Stimulated activated naive CD8-positive, alpha-beta T cell treated with anti-CD3 and anti-CD28 coated beads, Interleukin-15, Interleukin-2, amounts not matched to agents 100 ng/mL and 50 ng/mL, for 24 hours (primary cell): ENCODE measurements at regions not wholly inside any gene's neighbourhood (a gene's known extent, or its start where the extent isn't known, plus 50 kb on each side); places are given as distances from the start of the nearest gene placed in this dataset.

Experiments
- H3K27ac Mint-ChIP-seq: one replicate; pipeline ENCODE4 v1.8.0; 2021; ENCODE audit warnings: mild to moderate bottlenecking, mixed read lengths
- H3K27me3 Mint-ChIP-seq: one replicate; pipeline ENCODE4 v1.8.0; 2021; ENCODE audit warnings: mixed read lengths
- H3K36me3 Mint-ChIP-seq: one replicate; pipeline ENCODE4 v1.8.0; 2021; ENCODE audit warnings: low read depth, mixed read lengths
- H3K4me1 Mint-ChIP-seq: one replicate; pipeline ENCODE4 v1.8.0; 2021; ENCODE audit warnings: low read depth, mixed read lengths
- H3K4me3 Mint-ChIP-seq: one replicate; pipeline ENCODE4 v1.8.0; 2021; ENCODE audit warnings: mild to moderate bottlenecking, mixed read lengths
- H3K9me3 Mint-ChIP-seq: one replicate; pipeline ENCODE4 v1.8.0; 2021; ENCODE audit warnings: mixed read lengths

DNA sequence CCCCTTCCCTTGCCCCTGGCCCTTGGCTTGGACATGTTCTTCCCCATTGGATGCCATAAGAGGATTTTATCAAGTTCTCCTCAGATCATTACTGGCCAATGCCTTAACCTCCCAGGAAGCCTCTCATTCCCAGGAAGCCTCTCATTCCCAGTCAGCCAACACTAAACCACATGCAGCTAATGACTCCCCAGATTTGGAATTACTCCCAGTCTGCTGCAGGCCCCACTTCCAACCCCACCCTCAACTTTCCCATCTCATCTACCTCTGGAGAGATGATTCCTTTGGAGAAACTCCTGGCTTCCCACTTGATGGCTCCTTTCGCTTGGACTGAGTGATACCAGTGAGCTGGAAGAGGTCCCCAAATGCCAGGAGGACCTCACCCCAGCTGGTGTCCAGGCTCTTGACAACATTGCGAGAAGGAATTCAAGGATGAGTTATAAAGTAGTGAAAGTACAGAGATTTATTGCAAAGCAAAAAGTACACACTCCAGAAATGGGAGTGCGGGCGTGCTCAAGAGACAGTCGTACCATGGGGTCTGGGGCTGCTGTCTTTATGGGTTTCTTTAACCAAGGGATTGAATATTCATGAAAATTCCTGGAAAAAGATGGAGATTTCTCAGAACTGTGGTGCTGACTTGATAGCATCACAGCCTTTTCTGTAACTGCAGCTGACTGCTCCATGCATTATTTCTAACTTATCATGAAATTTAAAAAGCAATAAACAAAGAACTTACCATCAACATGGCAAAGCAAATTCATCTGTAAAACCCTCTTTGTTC lies 117.2 kb upstream of the ADCY1 start:
- Mint-ChIP-seq H3K36me3 (no peaks in the 10 kb centered on the region), H3K4me1 (no peaks in the 10 kb centered on the region), H3K27ac (no peak overlapping the region), H3K4me3 (no peak overlapping the region), H3K27me3 (peaks cover 4% of the 10 kb centered on the region), H3K9me3 (no peaks in the 10 kb centered on the region)

DNA sequence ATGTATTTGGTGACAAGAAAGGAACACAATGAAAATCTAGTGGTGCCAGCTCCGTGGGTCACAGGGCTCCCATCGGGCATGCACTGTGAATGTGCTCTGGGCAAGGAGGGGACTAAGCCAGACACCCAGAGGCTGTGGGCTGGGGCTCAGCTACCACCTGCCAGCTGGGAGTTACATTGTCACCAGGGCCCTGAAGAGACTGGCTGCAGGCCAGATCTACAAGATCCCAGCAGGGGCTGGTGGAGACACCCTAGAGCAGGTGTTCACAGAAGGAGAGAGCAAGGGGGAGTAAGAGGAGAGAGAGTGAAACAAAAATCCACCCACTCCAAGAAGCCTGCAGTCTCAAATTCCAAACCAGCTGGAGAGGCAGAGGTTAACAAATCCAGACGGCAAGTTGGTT lies 116.6 kb upstream of the ADCY1 start:
- H3K27me3 Mint-ChIP-seq = peaks cover 4% of the 10 kb centered on the region
- H3K4me3 Mint-ChIP-seq = no peak overlapping the region
- no peaks in the 10 kb centered on the region for H3K9me3 Mint-ChIP-seq
- no peak overlapping the region for H3K27ac Mint-ChIP-seq
- no peaks in the 10 kb centered on the region for H3K36me3 Mint-ChIP-seq
- no peaks in the 10 kb centered on the region for H3K4me1 Mint-ChIP-seq

DNA sequence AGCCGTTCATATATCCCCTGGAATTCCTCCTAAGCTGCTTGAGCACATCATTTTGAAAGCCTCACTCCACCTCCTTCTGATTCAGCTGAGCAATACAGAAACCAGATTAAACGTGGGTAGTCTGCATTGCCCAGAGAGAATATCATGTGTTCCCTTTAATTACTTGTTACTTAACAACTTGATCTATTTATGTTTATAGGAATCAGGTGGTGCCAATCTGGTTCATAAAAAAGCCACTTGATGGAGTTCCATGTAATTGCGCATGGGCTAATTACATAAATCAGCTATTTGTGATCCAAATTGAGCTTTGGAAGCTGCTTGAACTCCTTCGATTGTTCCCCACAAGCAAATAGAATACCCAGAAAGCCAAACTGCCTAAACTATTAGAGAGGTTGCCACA lies 114.7 kb upstream of the ADCY1 start:
- Mint-ChIP-seq H3K9me3 (no peaks in the 10 kb centered on the region), H3K27me3 (peaks cover 4% of the 10 kb centered on the region), H3K4me1 (no peaks in the 10 kb centered on the region), H3K4me3 (no peak overlapping the region), H3K27ac (no peak overlapping the region), H3K36me3 (no peaks in the 10 kb centered on the region)

DNA sequence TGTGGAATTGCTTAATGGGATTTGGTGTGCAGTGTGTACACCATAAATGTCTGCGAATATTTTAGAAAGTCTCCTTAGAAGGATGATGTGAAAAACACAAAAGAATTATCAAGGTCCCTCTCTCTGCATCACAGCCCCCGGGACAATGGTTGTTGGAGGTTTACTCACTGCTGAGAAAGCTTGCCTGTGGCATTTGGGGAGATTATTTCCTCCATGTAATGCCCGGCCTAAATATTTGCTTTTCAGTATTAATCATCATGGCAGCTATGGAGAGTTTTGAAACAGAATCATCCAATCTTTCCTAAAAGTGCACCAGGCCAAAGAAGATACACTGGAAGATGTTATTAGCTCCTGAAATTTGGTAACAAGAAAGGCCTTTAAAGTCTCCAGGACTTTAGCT lies 113.8 kb upstream of the ADCY1 start:
- H3K27me3 Mint-ChIP-seq = peaks cover 4% of the 10 kb centered on the region
- H3K4me3 Mint-ChIP-seq = no peak overlapping the region
- no peaks in the 10 kb centered on the region for H3K36me3 Mint-ChIP-seq
- H3K9me3 Mint-ChIP-seq = no peaks in the 10 kb centered on the region
- no peaks in the 10 kb centered on the region for H3K4me1 Mint-ChIP-seq
- no peak overlapping the region for H3K27ac Mint-ChIP-seq

DNA sequence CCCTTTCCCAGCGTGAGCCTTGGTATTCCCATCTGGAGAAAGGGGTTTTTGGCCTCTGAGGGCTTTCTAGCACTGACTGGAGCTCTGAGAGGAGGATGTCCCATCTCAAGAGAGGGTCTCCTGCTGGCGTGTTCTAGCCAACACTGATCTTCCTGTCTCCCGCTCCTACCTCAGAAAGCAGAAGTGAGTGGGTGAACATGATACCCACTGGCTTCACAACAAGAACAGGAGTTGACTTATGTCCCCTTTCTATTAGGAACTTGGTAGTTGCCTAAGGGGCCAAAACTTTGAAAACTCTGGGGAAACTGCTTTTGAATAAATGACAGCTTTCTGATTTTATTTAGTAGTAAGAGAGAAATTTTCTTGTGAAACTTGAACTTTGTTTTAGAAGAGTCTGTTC lies 113.1 kb upstream of the ADCY1 start:
- Mint-ChIP-seq H3K4me1 (no peaks in the 10 kb centered on the region), H3K9me3 (no peaks in the 10 kb centered on the region), H3K4me3 (no peak overlapping the region), H3K36me3 (no peaks in the 10 kb centered on the region), H3K27me3 (peaks cover 4% of the 10 kb centered on the region), H3K27ac (no peak overlapping the region)

DNA sequence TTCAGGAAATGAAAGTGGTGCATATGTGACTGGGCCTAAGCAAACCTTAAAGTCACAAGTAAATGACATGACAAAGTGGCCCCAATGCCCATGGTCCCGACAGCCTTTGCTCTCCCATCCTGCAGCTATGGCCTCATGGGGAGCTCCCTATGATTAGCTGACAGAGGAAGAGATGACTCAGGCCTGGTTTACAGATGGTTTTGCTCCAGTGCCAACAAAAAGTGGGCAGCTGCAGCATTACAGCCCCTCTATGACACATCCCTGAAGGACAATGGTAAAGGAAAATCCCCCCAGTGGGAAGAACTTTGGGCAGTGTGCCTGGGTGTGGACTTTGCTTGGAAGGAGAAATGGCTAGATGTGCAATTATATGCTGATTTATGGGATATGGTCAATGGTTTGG lies 105.1 kb upstream of the ADCY1 start:
- H3K36me3 Mint-ChIP-seq = no peaks in the 10 kb centered on the region
- peaks cover 16% of the 10 kb centered on the region for H3K27me3 Mint-ChIP-seq
- no peak overlapping the region for H3K4me3 Mint-ChIP-seq
- H3K4me1 Mint-ChIP-seq = no peaks in the 10 kb centered on the region
- no peaks in the 10 kb centered on the region for H3K9me3 Mint-ChIP-seq
- no peak overlapping the region for H3K27ac Mint-ChIP-seq

DNA sequence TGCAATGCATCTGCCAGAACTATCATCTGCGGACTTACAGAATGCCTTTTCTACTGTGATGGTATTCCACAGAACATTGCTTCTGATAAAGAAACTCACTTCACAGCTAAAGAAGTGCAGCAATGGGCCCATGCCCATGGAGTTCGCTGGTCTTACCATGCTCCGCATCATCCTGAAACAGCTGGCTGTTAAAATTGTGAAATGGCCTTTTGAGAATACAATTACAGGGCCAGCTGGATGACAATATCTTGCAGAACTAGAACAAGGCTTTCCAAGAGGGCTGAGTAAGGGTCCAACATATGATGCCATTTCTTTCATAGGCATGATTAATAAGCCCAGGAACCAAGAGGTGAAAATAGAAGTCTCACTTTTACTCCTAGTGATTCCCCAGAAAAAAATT lies 104.1 kb upstream of the ADCY1 start:
- Mint-ChIP-seq H3K4me3 (no peak overlapping the region), H3K27ac (no peak overlapping the region), H3K27me3 (peaks cover 16% of the 10 kb centered on the region), H3K36me3 (no peaks in the 10 kb centered on the region), H3K4me1 (no peaks in the 10 kb centered on the region), H3K9me3 (no peaks in the 10 kb centered on the region)

DNA sequence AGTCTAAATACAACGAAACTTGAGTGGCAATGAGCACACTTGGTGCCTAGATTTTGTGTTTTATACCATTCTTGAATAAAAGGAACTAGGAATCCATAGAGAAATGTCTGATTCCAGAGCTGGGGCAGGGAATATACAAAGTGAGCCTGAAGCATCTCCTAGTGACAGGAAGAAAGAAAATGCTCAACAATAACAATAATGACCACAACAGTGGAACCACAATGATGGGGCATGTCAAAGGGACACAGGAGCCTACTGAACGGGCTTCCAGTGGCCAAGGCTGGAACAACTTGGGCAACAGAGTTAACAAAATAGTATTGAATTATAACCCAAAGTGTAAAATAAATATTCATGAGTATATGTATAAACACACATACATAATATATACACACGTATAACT lies 94.4 kb upstream of the ADCY1 start:
- H3K4me3 Mint-ChIP-seq = no peak overlapping the region
- H3K27ac Mint-ChIP-seq = no peak overlapping the region
- no peaks in the 10 kb centered on the region for H3K36me3 Mint-ChIP-seq
- no peaks in the 10 kb centered on the region for H3K4me1 Mint-ChIP-seq
- H3K9me3 Mint-ChIP-seq = no peaks in the 10 kb centered on the region
- H3K27me3 Mint-ChIP-seq = no peaks in the 10 kb centered on the region

DNA sequence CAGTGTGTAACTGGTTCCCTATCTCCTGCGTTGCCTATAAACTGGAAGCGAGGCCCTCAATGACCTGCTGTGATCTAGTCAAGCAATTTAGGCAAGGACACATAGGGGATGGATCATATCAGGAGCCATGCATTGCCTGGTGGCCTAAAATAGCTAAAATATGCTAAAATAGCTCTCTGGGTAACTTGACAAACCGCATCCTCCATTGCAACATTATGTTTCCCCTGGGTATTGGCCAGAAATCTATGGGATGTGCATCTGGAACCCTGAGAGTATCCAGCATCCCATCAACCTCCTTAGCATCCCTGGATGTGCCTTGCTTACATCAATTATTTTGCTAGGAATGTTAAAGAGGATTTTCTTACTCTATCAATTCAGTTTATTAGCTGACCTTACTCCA lies 91.7 kb upstream of the ADCY1 start:
- Mint-ChIP-seq H3K27me3 (no peaks in the 10 kb centered on the region), H3K9me3 (no peaks in the 10 kb centered on the region), H3K4me3 (no peak overlapping the region), H3K27ac (no peak overlapping the region), H3K4me1 (no peaks in the 10 kb centered on the region), H3K36me3 (no peaks in the 10 kb centered on the region)

DNA sequence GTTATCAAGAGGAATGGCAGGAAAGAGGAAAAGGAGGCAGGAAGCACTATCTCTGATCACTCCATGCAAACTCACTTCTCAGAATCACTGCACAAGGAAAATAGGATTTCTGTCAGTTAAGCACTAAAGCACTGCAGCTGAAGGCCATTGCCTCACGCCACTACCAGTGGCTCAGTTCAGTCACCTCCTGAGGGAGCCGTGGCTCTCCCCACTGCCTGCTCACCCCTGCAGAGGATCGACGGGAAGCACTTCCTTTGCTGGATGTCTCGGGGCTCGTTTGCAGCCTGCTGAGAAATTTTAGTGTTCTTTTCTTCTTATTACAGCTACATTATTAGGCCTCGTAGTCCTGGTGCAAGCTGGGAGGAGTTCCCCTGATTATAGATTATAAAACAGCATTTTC lies 90.1 kb upstream of the ADCY1 start:
- Mint-ChIP-seq H3K27me3 (no peaks in the 10 kb centered on the region), H3K27ac (no peak overlapping the region), H3K9me3 (no peaks in the 10 kb centered on the region), H3K36me3 (no peaks in the 10 kb centered on the region), H3K4me3 (no peak overlapping the region), H3K4me1 (no peaks in the 10 kb centered on the region)

DNA sequence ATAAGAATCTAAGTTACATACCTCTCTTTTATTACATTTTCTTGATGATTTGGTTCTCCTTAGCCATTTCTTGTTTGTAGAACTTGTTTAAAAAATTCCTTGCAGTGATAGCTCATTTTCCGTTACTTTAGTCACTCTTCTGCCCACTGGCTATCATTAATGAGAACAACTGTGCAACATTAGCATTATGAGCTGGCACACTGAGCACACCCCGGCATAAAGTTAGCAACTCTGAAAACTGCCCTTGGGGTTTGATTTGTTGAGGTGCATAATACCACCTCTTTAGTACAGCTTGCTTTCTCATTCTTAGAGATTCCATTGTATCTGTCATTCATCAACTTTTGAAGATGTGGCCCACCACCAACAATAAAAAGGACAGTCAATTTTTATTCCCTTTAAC lies 87.6 kb upstream of the ADCY1 start:
- H3K36me3 Mint-ChIP-seq = no peaks in the 10 kb centered on the region
- H3K4me3 Mint-ChIP-seq = no peak overlapping the region
- H3K9me3 Mint-ChIP-seq = no peaks in the 10 kb centered on the region

DNA sequence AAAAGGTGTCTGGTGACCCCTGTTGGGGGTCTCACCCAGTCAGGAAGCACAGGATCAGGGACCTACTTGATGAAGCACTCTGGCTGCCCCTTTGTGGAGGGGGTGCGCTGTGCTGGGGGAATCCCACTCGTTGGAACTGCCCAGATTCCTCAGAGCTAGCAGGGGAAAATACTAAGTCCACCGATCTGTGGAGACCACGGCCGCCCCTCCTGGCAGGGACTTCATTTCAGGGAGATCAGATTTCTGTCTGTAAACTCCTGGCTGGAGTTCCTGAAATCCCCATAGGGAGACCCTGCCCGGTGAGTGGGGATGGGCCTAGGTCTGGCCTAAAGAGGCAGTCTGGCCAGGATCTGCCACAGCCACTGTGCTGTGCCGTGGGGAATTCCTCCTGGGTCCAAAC lies 79.3 kb upstream of the ADCY1 start:
- Mint-ChIP-seq H3K27me3 (peaks cover 22% of the 10 kb centered on the region), H3K4me3 (no peak overlapping the region), H3K27ac (no peak overlapping the region), H3K4me1 (no peaks in the 10 kb centered on the region), H3K9me3 (peaks cover 7% of the 10 kb centered on the region), H3K36me3 (no peaks in the 10 kb centered on the region)

More for the DNA sequence above, 87.6 kb upstream of the ADCY1 start:
- no peak overlapping the region for H3K27ac Mint-ChIP-seq
- peaks cover 5% of the 10 kb centered on the region for H3K27me3 Mint-ChIP-seq
- H3K4me1 Mint-ChIP-seq = no peaks in the 10 kb centered on the region

DNA sequence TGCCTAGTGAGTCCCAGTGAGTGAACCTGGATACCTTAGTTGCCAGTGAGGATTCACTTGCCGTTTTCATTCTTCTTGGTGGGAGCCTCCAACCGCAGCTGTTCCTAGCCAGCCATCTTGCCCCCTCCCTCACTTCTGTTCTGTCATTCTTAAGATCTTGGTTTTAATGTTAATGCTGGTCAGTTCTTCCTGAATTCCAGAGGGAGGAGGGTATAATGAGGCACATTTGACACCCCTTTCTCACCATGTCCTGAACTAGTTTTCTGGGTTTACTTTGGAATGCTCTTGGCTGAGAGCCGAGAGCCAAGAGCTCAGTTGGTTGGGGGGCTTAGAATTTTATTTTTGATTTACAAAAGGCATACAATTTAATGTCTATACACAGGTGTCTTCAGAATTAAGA lies 78.5 kb upstream of the ADCY1 start:
- peaks cover 22% of the 10 kb centered on the region for H3K27me3 Mint-ChIP-seq
- H3K36me3 Mint-ChIP-seq = no peaks in the 10 kb centered on the region
- H3K27ac Mint-ChIP-seq = no peak overlapping the region
- no peak overlapping the region for H3K4me3 Mint-ChIP-seq
- H3K4me1 Mint-ChIP-seq = no peaks in the 10 kb centered on the region
- H3K9me3 Mint-ChIP-seq = peaks cover 7% of the 10 kb centered on the region

DNA sequence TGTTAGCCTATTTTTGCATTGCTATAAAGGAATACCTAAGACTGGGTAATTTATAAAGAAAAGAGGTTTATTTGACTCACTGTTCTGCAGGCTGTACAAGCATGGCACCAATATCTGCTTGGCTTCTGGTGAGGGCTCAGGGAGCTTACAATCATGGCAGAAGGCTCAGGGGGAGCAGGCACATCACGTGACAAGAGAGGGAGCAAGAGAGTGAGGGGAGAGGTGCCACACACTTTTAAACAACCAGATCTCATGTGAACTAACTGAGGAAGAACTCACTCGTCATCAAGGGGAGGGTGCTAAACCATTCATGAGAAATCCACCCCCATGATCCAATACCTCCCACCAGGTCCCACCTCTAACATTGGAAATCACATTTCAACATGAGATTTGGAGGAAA lies 73.9 kb upstream of the ADCY1 start:
- Mint-ChIP-seq H3K4me1 (no peaks in the 10 kb centered on the region), H3K27ac (no peak overlapping the region), H3K36me3 (no peaks in the 10 kb centered on the region), H3K27me3 (peaks cover 16% of the 10 kb centered on the region), H3K9me3 (peaks cover 13% of the 10 kb centered on the region), H3K4me3 (no peak overlapping the region)

DNA sequence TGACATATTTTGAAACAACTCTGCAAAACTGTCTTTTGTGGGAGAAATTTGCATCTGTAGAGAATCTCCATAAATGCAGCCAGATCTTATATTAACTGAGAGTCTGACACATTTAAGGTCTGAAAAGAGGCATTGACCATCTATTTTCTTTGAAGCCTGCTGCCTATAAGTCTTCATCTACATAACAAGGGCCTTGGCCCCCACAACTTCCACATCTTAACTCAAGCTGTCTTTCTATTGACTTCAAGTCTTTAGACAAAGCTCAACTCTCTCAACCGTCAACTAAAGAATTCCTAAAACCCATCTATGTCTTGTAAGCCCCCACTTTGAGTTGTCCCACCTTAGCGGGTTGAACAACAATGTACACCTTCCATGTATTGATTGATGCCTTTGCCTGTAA lies 72.4 kb upstream of the ADCY1 start:
- Mint-ChIP-seq H3K27me3 (peaks cover 10% of the 10 kb centered on the region), H3K4me1 (no peaks in the 10 kb centered on the region), H3K27ac (no peak overlapping the region), H3K9me3 (peaks cover 25% of the 10 kb centered on the region), H3K4me3 (no peak overlapping the region), H3K36me3 (no peaks in the 10 kb centered on the region)

DNA sequence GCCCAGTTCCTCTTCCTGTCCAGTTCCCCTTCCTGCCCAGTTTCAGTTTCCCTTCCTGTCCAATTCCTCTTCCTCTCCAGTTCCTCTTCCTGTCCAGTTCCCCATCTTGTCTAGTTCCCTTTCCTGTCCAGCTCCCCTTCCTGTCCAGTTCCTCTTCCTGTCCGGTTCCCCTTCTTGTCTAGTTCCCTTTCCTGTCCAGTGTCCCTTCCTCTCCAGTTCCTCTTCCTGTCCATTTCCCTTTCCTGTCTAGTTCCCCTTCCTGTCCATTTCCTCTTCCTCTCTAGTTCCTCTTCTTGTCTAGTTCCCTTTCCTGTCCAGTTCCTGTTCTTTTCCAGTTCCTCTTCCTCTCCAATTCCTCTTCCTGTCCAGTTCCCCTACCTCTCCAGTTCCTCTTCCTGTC lies 68.1 kb upstream of the ADCY1 start:
- no peaks in the 10 kb centered on the region for H3K4me1 Mint-ChIP-seq
- H3K27ac Mint-ChIP-seq = no peak overlapping the region
- H3K9me3 Mint-ChIP-seq = peaks cover 40% of the 10 kb centered on the region
- no peaks in the 10 kb centered on the region for H3K27me3 Mint-ChIP-seq
- H3K4me3 Mint-ChIP-seq = no peak overlapping the region
- no peaks in the 10 kb centered on the region for H3K36me3 Mint-ChIP-seq
